Naive thymus-derived CD4-positive, alpha-beta T cell (primary cell): ENCODE measurements at regions not wholly inside any gene's neighbourhood (a gene's known extent, or its start where the extent isn't known, plus 50 kb on each side); places are given as distances from the start of the nearest gene placed in this dataset.

Experiments
- ATAC-seq: fragments of 150-1000 bp; cut with Tn5 transposase; 2 replicates; pipeline ENCODE4 v1.10.0; 2021; ENCODE audit warnings: mild to moderate bottlenecking, moderate library complexity
- CTCF ChIA-PET: fragments of 350-600 bp; sonication (Branson Sonifier 250); formaldehyde crosslinking; loops from one replicate; lab custom pipeline; 2021; ENCODE audit warnings: antibody characterized with exemption; lab: Charles Lee
- POLR2A ChIA-PET: fragments of 350-600 bp; sonication (Branson Sonifier 250); formaldehyde crosslinking; loops from one replicate; lab custom pipeline; 2021; ENCODE audit warnings: antibody characterized with exemption, inconsistent platforms; lab: Charles Lee
- DNase-seq, 9 donors: peaks; one replicate each; pipeline versions ENCODE4 v3.0.0 to v3.0.0-alpha.2; 2020 to 2022; ENCODE audit warnings: mixed read lengths in 1 of 9
- H3K27ac ChIP-seq: one replicate; pipeline ENCODE4 v1.7.0; 2013; ENCODE audit warnings: mild to moderate bottlenecking, low read depth, low read length, moderate library complexity
- H3K27me3 ChIP-seq, 2 donors: one replicate each; pipeline ENCODE4 v1.7.0; 2013; ENCODE audit warnings: low read length in 2 of 2, mild to moderate bottlenecking in 2 of 2, moderate library complexity in 2 of 2; ENCODE audit not compliant: control insufficient read depth in 2 of 2, insufficient read depth in 2 of 2
- H3K36me3 ChIP-seq, 3 experiments: 1 replicate in 2 of 3; 2 replicates in 1 of 3; pipeline ENCODE4 v1.7.0; 2013; ENCODE audit warnings: low read length in 3 of 3, mild to moderate bottlenecking in 3 of 3, moderate library complexity in 1 of 3; ENCODE audit not compliant: insufficient read depth in 3 of 3, control insufficient read depth in 2 of 3
- H3K4me1 ChIP-seq, 2 donors: one replicate each; pipeline ENCODE4 v1.7.0; 2013; ENCODE audit warnings: low read length in 2 of 2, mild to moderate bottlenecking in 2 of 2, moderate library complexity in 1 of 2; ENCODE audit not compliant: control insufficient read depth in 2 of 2, insufficient read depth in 2 of 2
- H3K4me3 ChIP-seq: 2 replicates; pipeline ENCODE4 v1.7.0; 2013; ENCODE audit warnings: mild to moderate bottlenecking, low read length
- H3K9me3 ChIP-seq, 3 experiments: 1 replicate in 2 of 3; 2 replicates in 1 of 3; pipeline ENCODE4 v1.7.0; 2013; ENCODE audit warnings: low read length in 3 of 3; ENCODE audit not compliant: control insufficient read depth in 2 of 3
- H3K27ac Mint-ChIP-seq, 9 donors: one replicate each; pipeline ENCODE4 v1.8.0; 2020 to 2022; ENCODE audit warnings: mixed read lengths in 9 of 9, mild to moderate bottlenecking in 8 of 9, moderate library complexity in 5 of 9, inconsistent platforms in 2 of 9
- H3K27me3 Mint-ChIP-seq, 5 donors: one replicate each; pipeline ENCODE4 v1.8.0; 2021 to 2022; ENCODE audit warnings: mixed read lengths in 5 of 5, mild to moderate bottlenecking in 1 of 5
- H3K36me3 Mint-ChIP-seq, 5 donors: one replicate each; pipeline ENCODE4 v1.8.0; 2020 to 2022; ENCODE audit warnings: mixed read lengths in 5 of 5, mild to moderate bottlenecking in 3 of 5, inconsistent platforms in 1 of 5
- H3K4me1 Mint-ChIP-seq, 7 donors: one replicate each; pipeline ENCODE4 v1.8.0; 2020 to 2022; ENCODE audit warnings: mixed read lengths in 7 of 7, mild to moderate bottlenecking in 3 of 7, inconsistent platforms in 1 of 7
- H3K4me3 Mint-ChIP-seq, 10 donors: one replicate each; pipeline ENCODE4 v1.8.0; 2020 to 2022; ENCODE audit warnings: mild to moderate bottlenecking in 10 of 10, mixed read lengths in 10 of 10, moderate library complexity in 6 of 10, inconsistent platforms in 2 of 10
- H3K9me3 Mint-ChIP-seq, 11 donors: one replicate each; pipeline ENCODE4 v1.8.0; 2020 to 2022; ENCODE audit warnings: mixed read lengths in 11 of 11, mild to moderate bottlenecking in 4 of 11, inconsistent platforms in 1 of 11, moderate library complexity in 1 of 11
- intact Hi-C, 2 donors: fragments of 100-400 bp; cut with micrococcal nuclease; formaldehyde crosslinking; loops; one replicate each; pipeline ENCODE4 v1.15.1; 2023

GRCh38 chr11:105265845-105266244 is 126.3 kb upstream of the CARD18 start:
- Mint-ChIP-seq H3K36me3 (no peaks in the 10 kb centered on the region), H3K4me1 (no peaks in the 10 kb centered on the region), H3K4me3 (no peak overlapping the region), H3K27ac (no peak overlapping the region), H3K27me3 (peaks cover 0 to 14% (median 8%) of the 10 kb centered on the region in 5 donors), H3K9me3 (no peaks in the 10 kb centered on the region)
- no peak overlapping the region for H3K4me3 ChIP-seq
- no peak for ATAC-seq
- DNase-seq: no peak
- H3K36me3 ChIP-seq: no peaks in the 10 kb centered on the region
- POLR2A ChIA-PET: no interaction called here
- H3K27ac ChIP-seq: no peak overlapping the region
- H3K27me3 ChIP-seq: no peaks in the 10 kb centered on the region
- no peaks in the 10 kb centered on the region for H3K4me1 ChIP-seq
- CTCF ChIA-PET: interaction anchor here (0.6 kb wide), 1 partner anchor 84 kb away, joined by 3 read pairs; no protein-coding TSS in a partner anchor
- no peaks in the 10 kb centered on the region for H3K9me3 ChIP-seq
- intact Hi-C loops: no loop called here

GRCh38 chr11:105260976-105261375 is 121.4 kb upstream of the CARD18 start:
- POLR2A ChIA-PET: no interaction called here
- no peaks in the 10 kb centered on the region for H3K9me3 ChIP-seq
- no peak overlapping the region for H3K27ac Mint-ChIP-seq
- DNase-seq (no peak), ATAC-seq (no peak)
- no peak overlapping the region for H3K27ac ChIP-seq
- no peaks in the 10 kb centered on the region for H3K27me3 ChIP-seq
- no peaks in the 10 kb centered on the region for H3K36me3 ChIP-seq
- H3K9me3 Mint-ChIP-seq: no peaks in the 10 kb centered on the region
- CTCF ChIA-PET: no interaction called here
- peaks cover 0 to 11% (median 9%) of the 10 kb centered on the region in 5 donors for H3K27me3 Mint-ChIP-seq
- intact Hi-C loops: no loop called here
- H3K36me3 Mint-ChIP-seq: no peaks in the 10 kb centered on the region
- H3K4me1 Mint-ChIP-seq: no peaks in the 10 kb centered on the region
- no peaks in the 10 kb centered on the region for H3K4me1 ChIP-seq
- no peak overlapping the region for H3K4me3 Mint-ChIP-seq
- H3K4me3 ChIP-seq: no peak overlapping the region

GRCh38 chr11:105245781-105246315 is 106.3 kb upstream of the CARD18 start:
- ATAC-seq: no peak
- Histone ChIP-seq H3K9me3 (no peaks in the 10 kb centered on the region), H3K27ac (no peak overlapping the region), H3K4me1 (no peaks in the 10 kb centered on the region), H3K4me3 (no peak overlapping the region), H3K27me3 (no peaks in the 10 kb centered on the region), H3K36me3 (no peaks in the 10 kb centered on the region)
- H3K4me1 Mint-ChIP-seq: no peaks in the 10 kb centered on the region
- H3K27me3 Mint-ChIP-seq: peaks cover 0 to 5% (median 3%) of the 10 kb centered on the region in 5 donors
- CTCF ChIA-PET: no interaction called here
- intact Hi-C loops: no loop called here
- H3K4me3 Mint-ChIP-seq: no peak overlapping the region
- H3K36me3 Mint-ChIP-seq: no peaks in the 10 kb centered on the region
- H3K9me3 Mint-ChIP-seq: peaks cover 0 to 2% (median 0%) of the 10 kb centered on the region in 11 donors
- no peak overlapping the region for H3K27ac Mint-ChIP-seq
- no peak for DNase-seq
- POLR2A ChIA-PET: no interaction called here

GRCh38 chr11:105244160-105244825 is 104.7 kb upstream of the CARD18 start:
- intact Hi-C loops: no loop called here
- peak; percentile 75 for ATAC-seq
- H3K27me3 Mint-ChIP-seq: peaks cover 0 to 9% (median 4%) of the 10 kb centered on the region in 5 donors
- Histone ChIP-seq H3K4me3 (no peak overlapping the region), H3K4me1 (no peaks in the 10 kb centered on the region), H3K36me3 (no peaks in the 10 kb centered on the region), H3K27ac (no peak overlapping the region), H3K9me3 (no peaks in the 10 kb centered on the region), H3K27me3 (no peaks in the 10 kb centered on the region)
- H3K9me3 Mint-ChIP-seq: peaks cover 0 to 4% (median 0%) of the 10 kb centered on the region in 11 donors
- no peaks in the 10 kb centered on the region for H3K4me1 Mint-ChIP-seq
- H3K27ac Mint-ChIP-seq: no peak overlapping the region
- H3K36me3 Mint-ChIP-seq: no peaks in the 10 kb centered on the region
- H3K4me3 Mint-ChIP-seq: no peak overlapping the region
- POLR2A ChIA-PET: no interaction called here
- no peak for DNase-seq
- CTCF ChIA-PET: no interaction called here

GRCh38 chr11:105241136-105241535 is 101.6 kb upstream of the CARD18 start:
- Mint-ChIP-seq H3K36me3 (no peaks in the 10 kb centered on the region), H3K9me3 (peaks cover 0 to 4% (median 0%) of the 10 kb centered on the region in 11 donors), H3K4me1 (no peaks in the 10 kb centered on the region), H3K27me3 (peaks cover 0 to 15% (median 9%) of the 10 kb centered on the region in 5 donors), H3K4me3 (no peak overlapping the region), H3K27ac (no peak overlapping the region)
- no peak for ATAC-seq
- no peak for DNase-seq
- POLR2A ChIA-PET: no interaction called here
- H3K27ac ChIP-seq: no peak overlapping the region
- CTCF ChIA-PET: no interaction called here
- H3K9me3 ChIP-seq: no peaks in the 10 kb centered on the region
- no peak overlapping the region for H3K4me3 ChIP-seq
- intact Hi-C loops: no loop called here
- no peaks in the 10 kb centered on the region for H3K36me3 ChIP-seq
- H3K4me1 ChIP-seq: no peaks in the 10 kb centered on the region
- no peaks in the 10 kb centered on the region for H3K27me3 ChIP-seq

GRCh38 chr11:105236664-105237063 is 97.1 kb upstream of the CARD18 start:
- no peak overlapping the region for H3K4me3 Mint-ChIP-seq
- H3K4me1 Mint-ChIP-seq: no peaks in the 10 kb centered on the region
- no peak overlapping the region for H3K27ac Mint-ChIP-seq
- Histone ChIP-seq H3K27ac (no peak overlapping the region), H3K27me3 (no peaks in the 10 kb centered on the region), H3K4me3 (no peak overlapping the region), H3K4me1 (no peaks in the 10 kb centered on the region), H3K9me3 (no peaks in the 10 kb centered on the region), H3K36me3 (no peaks in the 10 kb centered on the region)
- H3K36me3 Mint-ChIP-seq: no peaks in the 10 kb centered on the region
- no peak for DNase-seq
- peaks cover 0 to 20% (median 9%) of the 10 kb centered on the region in 5 donors for H3K27me3 Mint-ChIP-seq
- peaks cover 0 to 4% (median 0%) of the 10 kb centered on the region in 11 donors for H3K9me3 Mint-ChIP-seq
- ATAC-seq: no peak
- intact Hi-C loops: no loop called here
- ChIA-PET POLR2A (no interaction called here), CTCF (no interaction called here)

GRCh38 chr11:105233285-105233684 is 93.7 kb upstream of the CARD18 start:
- Histone ChIP-seq H3K4me1 (no peaks in the 10 kb centered on the region), H3K4me3 (no peak overlapping the region), H3K9me3 (no peaks in the 10 kb centered on the region), H3K27ac (no peak overlapping the region), H3K27me3 (no peaks in the 10 kb centered on the region), H3K36me3 (no peaks in the 10 kb centered on the region)
- H3K9me3 Mint-ChIP-seq: no peaks in the 10 kb centered on the region
- DNase-seq (no peak), ATAC-seq (no peak)
- H3K4me3 Mint-ChIP-seq: no peak overlapping the region
- H3K27ac Mint-ChIP-seq: no peak overlapping the region
- H3K27me3 Mint-ChIP-seq: peaks cover 0 to 14% (median 12%) of the 10 kb centered on the region in 5 donors
- intact Hi-C loops: no loop called here
- H3K4me1 Mint-ChIP-seq: no peaks in the 10 kb centered on the region
- H3K36me3 Mint-ChIP-seq: no peaks in the 10 kb centered on the region
- ChIA-PET CTCF (no interaction called here), POLR2A (no interaction called here)
